ENCODE measurements at regions not wholly inside any gene's neighbourhood (a gene's known extent, or its start where the extent isn't known, plus 50 kb on each side); places are given as distances from the start of the nearest gene placed in this dataset.

- Histone ChIP-seq H3K9me3 (no peaks in the 10 kb centered on the region), H3K4me3 (no peak overlapping the region), H3K4me1 (no peaks in the 10 kb centered on the region), H3K36me3 (replicated peaks in 1 of 2; ENCODE audit: insufficient read depth in 1 of 2, low read depth in 2 of 2) (no peaks in the 10 kb centered on the region), H3K27me3 (no peaks in the 10 kb centered on the region), H3K27ac (no peak overlapping the region)
- no peak for DNase-seq
- TF ChIP-seq, protein P1, sequence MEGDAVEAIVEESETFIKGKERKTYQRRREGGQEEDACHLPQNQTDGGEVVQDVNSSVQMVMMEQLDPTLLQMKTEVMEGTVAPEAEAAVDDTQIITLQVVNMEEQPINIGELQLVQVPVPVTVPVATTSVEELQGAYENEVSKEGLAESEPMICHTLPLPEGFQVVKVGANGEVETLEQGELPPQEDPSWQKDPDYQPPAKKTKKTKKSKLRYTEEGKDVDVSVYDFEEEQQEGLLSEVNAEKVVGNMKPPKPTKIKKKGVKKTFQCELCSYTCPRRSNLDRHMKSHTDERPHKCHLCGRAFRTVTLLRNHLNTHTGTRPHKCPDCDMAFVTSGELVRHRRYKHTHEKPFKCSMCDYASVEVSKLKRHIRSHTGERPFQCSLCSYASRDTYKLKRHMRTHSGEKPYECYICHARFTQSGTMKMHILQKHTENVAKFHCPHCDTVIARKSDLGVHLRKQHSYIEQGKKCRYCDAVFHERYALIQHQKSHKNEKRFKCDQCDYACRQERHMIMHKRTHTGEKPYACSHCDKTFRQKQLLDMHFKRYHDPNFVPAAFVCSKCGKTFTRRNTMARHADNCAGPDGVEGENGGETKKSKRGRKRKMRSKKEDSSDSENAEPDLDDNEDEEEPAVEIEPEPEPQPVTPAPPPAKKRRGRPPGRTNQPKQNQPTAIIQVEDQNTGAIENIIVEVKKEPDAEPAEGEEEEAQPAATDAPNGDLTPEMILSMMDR (IDR thresholded peaks at IDR 0.05) = no peak
- no peak for TF ChIP-seq POLR2A (IDR thresholded peaks at IDR 0.05)
- 34 to 43% methylated on average over 5 of the region's 5 CpGs for WGBS, 2 donors
- no peak for ATAC-seq
- intact Hi-C loops (cut with DNase I) = no loop called here
These were observed 183.6 kb downstream of the QDPR start for GRCh38 chr4:17328141-17328815.

DNA sequence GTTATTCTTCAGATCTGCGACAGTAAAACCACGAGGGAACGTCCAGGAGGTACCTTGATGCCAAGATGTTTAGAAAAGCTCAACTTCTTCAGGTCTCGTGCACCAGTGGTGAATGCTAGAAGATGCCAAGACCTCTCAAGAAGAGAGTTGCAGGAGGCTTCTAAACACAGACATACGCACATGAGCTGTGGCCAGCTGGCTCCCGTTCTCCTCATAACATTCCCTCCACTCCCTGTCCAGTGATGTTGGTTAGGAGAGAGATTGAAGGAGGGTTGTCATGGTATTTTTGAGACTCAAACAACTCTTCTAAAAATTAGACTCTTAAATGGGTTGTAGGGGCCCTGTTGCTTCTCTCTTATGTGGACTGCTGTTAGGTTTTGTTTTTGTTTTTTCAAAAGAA is 184.3 kb downstream of the QDPR start:
- Histone ChIP-seq H3K36me3 (replicated peaks in 1 of 2; ENCODE audit: insufficient read depth in 1 of 2, low read depth in 2 of 2) (no peaks in the 10 kb centered on the region), H3K27me3 (no peaks in the 10 kb centered on the region), H3K9me3 (no peaks in the 10 kb centered on the region), H3K27ac (no peak overlapping the region), H3K4me1 (no peaks in the 10 kb centered on the region), H3K4me3 (no peak overlapping the region)
- DNase-seq (no peak), ATAC-seq (no peak)
- 68 to 79% methylated on average over 6 of the region's 6 CpGs for WGBS, 2 donors
- intact Hi-C loops (cut with DNase I) = no loop called here
- TF ChIP-seq, protein P1 (IDR thresholded peaks at IDR 0.05) = no peak
- TF ChIP-seq POLR2A (IDR thresholded peaks at IDR 0.05) = no peak

DNA sequence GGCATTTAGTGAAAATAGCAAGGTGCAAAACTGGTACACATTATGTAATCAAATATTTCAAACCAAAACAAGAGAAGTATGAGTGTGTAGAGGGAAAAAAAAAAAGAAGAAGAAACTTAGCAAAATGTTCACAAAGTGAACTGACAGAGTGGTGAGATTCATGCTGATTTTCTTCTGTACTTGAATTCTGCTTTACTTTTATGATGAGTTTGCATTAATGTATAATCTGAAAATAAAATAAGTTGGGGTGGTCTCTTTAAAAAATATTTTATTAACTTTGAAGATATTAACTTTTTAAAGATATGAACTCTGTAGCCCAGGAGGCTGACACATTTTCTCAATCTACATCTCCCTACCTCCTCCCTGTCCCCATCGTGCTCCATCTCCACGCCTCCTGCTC is 185.1 kb downstream of the QDPR start:
- Histone ChIP-seq H3K9me3 (no peaks in the 10 kb centered on the region), H3K27me3 (no peaks in the 10 kb centered on the region), H3K4me3 (no peak overlapping the region), H3K4me1 (no peaks in the 10 kb centered on the region), H3K27ac (no peak overlapping the region), H3K36me3 (replicated peaks in 1 of 2; ENCODE audit: insufficient read depth in 1 of 2, low read depth in 2 of 2) (no peaks in the 10 kb centered on the region)
- DNase-seq = no peak
- ATAC-seq = no peak
- intact Hi-C loops (cut with DNase I) = no loop called here
- TF ChIP-seq, protein P1 (IDR thresholded peaks at IDR 0.05) = no peak
- TF ChIP-seq POLR2A (IDR thresholded peaks at IDR 0.05) = no peak
- 53 to 61% methylated on average over 2 of the region's 2 CpGs for WGBS, 2 donors

DNA sequence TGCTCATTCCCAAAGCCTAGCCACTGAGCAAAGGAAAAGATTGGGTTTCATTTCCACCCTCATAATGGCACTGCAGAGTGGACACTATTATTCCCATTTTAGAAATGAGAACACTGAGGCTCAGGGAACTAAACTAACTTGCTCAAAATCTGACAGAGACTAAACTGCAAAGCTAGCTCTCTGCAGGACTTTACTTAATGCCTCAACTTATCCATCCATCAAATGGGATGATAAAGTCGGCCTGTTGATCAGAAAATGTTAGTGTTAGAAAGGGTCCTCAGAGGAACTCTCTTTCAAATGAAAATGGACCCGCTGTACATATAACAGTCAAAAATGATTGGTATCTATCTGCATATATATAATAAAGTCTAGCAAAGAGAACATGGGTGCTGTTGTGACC is 186.8 kb downstream of the QDPR start:
- 69 to 73% methylated on average over 2 of the region's 2 CpGs for WGBS, 2 donors
- no peak for DNase-seq
- Histone ChIP-seq H3K9me3 (no peaks in the 10 kb centered on the region), H3K36me3 (replicated peaks in 1 of 2; ENCODE audit: insufficient read depth in 1 of 2, low read depth in 2 of 2) (no peaks in the 10 kb centered on the region), H3K27me3 (no peaks in the 10 kb centered on the region), H3K4me1 (no peaks in the 10 kb centered on the region), H3K27ac (no peak overlapping the region), H3K4me3 (no peak overlapping the region)
- TF ChIP-seq, protein P1 (IDR thresholded peaks at IDR 0.05) = no peak
- no peak for TF ChIP-seq POLR2A (IDR thresholded peaks at IDR 0.05)
- intact Hi-C loops (cut with DNase I) = no loop called here
- ATAC-seq = no peak

- no peaks in the 10 kb centered on the region for H3K9me3 ChIP-seq
- no peak for ATAC-seq
- TF ChIP-seq, protein P1 (IDR thresholded peaks at IDR 0.05) = peak in 6 of 7 experiments; percentile 8 to 52 (median 42)
- TF ChIP-seq POLR2A (IDR thresholded peaks at IDR 0.05) = no peak
- no peak overlapping the region for H3K27ac ChIP-seq
- no peaks in the 10 kb centered on the region for H3K36me3 ChIP-seq (replicated peaks in 1 of 2; ENCODE audit: insufficient read depth in 1 of 2, low read depth in 2 of 2)
- WGBS, 2 donors = 8 to 10% methylated on average over 11 of the region's 11 CpGs
- no peaks in the 10 kb centered on the region for H3K4me1 ChIP-seq
- no peaks in the 10 kb centered on the region for H3K27me3 ChIP-seq
- intact Hi-C loops (cut with DNase I) = no loop called here
- peak; percentile 13 to 28 (median 24) for DNase-seq
- no peak overlapping the region for H3K4me3 ChIP-seq
These were observed 187.5 kb downstream of the QDPR start for GRCh38 chr4:17324386-17324830.

Measured in body of pancreas (tissue), 4 donors.